AG20443 (cell line): ENCODE measurements at regions not wholly inside any gene's neighbourhood (a gene's known extent, or its start where the extent isn't known, plus 50 kb on each side); places are given as distances from the start of the nearest gene placed in this dataset.

Experiments
- DNase-seq: peaks from one replicate; pipeline ENCODE4 v3.0.0; 2012; ENCODE audit warnings: low spot score, mixed read lengths

- no peak for DNase-seq
Observed at GRCh38 chr21:22579741-22580140, 1581.5 kb downstream of the NCAM2 start.

DNA sequence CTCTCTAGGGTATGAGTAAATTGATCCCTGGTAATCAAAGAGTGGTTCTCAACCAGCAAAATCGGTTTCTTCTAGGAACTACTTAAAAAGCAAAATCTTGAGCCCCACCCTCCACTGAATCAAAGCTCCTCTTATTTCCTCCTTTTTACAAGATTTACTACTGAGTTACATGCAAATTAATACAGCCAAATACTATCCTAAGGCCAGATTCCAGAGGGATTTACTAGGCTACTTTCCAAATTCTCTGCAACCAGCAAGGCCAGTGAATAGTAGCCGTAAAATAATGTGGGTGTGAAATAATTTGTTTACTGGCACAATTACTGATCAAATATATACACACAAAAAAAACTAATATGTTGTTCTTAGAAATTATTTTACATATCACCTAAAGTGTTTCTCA, 1583.8 kb downstream of the NCAM2 start:
- DNase-seq = no peak

DNA sequence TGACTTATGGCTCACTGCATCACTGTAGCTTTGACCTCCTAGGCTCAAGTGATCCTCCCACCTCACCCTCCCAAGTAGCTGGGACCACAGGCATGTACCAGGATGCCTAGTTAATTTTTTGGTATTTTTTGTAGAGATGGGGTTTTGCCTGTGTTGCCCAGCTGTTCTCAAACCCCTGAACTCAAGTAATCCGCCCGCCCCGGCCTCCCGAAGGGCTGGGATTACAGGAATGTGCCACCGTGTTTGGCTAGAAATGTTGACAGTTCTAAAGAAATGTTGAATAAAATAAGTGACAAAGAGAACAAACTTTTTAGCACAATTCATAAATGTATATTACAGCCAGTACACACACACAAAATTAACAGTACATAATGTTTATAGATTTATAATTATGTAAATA, 1586.1 kb downstream of the NCAM2 start:
- DNase-seq = no peak

DNA sequence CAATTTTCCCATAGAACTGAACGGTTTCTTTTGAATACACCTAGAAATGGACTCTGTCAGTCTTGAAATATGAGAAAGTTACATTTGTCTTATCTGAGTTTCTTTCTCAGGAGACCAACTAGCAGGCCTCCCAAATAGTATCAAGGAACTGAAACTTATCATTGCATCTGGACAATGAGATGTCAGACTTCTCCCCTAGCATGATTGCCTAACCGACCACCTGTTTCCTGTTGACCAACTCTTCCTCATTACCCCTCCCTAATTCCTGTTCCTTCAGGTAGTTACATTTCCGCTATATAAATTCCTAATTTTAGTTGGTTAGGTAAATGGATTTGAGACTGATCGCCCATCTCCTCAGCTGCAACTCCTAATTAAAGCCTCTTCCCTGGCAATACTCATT, 1587.3 kb downstream of the NCAM2 start:
- no peak for DNase-seq

DNA sequence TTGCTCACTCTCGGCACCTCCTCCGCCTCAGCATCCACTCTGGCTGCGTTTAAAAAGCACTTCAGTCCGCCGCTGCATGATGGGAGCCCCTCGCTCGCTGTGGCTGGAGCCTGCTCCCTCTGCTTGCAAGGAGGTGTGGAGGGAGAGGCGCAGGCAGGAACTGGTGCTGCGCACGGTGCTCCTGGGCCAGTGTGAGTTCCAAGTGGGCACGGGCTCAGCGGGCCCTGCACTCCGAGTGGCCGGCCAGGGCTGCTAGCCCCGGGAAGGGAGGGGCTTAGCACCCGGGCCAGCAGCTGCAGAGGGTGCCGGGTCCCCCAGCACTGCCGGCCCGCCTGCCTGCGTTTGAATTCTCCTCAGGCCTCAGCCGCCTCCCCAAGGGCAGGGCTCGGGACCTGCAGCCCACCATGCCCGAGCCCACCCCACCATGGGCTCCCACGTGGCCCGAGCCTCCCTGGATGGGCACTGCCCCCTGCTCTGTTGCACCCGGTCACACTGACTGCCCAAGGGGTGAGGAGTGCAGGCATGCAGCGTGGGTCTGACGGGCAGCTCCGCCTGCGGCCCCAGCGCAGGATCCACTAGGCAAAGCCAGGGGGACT, 1599.5 kb downstream of the NCAM2 start:
- DNase-seq = no peak

DNA sequence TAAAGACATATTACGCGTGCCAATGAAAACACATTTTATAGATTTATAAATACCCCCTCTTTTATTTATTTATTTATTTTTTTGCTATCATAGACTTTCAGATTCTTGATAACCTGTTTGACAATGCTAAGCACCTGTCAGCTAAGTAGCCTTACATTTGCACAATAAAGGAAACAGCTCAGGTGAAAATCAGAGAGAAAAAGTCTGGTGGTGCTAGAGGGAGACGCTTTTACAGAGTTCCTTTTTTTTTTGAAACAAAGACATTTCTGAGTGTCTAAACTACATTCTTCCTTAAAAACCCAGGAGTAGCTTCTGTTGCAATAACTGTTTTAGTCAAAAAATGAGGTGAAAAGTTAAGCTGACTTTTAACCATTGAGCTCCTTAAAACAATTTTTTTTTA, 1611.6 kb downstream of the NCAM2 start:
- DNase-seq = no peak

DNA sequence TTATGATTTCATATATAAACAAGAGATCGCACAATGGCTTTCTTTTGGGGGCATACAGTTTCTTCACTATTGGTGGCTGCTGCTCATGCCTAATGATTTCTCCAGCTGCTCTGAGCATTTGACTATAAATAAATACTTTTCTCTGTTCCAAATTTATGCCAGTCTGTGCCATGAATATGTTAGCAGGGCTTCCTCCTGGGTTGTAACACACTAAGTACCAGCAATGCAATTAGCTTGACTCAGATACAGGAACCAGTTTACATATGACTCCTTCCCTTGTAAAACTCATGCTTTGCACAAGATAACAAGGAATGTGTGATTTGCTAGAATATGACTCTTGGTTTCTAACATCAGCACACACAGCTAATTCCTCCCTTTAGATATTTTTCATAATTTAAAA, 1629.7 kb downstream of the NCAM2 start:
- no peak for DNase-seq

GRCh38 chr21:22630953-22631465, 1632.8 kb downstream of the NCAM2 start:
- DNase-seq = no peak

DNA sequence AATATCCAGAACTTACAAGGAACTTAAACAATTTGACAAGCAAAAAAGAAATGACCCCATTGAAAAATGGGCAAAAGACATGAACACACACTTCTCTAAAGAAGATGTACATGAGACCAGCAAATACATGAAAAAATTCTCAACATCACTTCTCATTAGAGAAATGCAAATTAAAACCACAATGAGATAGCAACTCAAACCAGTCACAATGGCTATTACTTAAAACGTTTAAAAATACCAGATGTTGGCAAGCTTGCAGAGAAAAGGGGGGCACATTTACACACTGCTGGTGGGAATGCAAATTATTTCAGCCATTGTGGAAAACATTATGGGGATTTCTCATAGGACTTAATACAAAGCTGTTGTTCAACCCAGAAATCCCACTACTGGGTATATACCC, 1634.0 kb downstream of the NCAM2 start:
- no peak for DNase-seq

DNA sequence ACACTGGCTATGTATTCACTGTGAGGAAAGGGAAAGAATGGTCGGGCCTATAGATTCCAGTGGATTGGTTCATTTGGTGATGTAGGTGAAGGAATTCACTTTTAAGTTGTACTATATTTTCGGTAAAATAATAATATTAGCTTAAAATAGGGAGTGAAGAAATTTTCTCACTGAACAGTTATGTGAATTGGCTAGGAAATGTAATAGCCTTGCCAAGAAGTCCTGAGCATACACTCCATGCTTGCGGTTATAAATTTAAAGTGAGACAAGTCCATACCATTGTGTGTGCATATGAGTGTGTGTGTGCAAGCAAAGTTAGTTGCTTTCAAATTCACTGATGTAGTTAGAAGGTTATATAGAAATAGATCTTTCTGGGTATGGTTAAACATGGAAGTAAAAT, 1651.0 kb downstream of the NCAM2 start:
- DNase-seq = no peak

DNA sequence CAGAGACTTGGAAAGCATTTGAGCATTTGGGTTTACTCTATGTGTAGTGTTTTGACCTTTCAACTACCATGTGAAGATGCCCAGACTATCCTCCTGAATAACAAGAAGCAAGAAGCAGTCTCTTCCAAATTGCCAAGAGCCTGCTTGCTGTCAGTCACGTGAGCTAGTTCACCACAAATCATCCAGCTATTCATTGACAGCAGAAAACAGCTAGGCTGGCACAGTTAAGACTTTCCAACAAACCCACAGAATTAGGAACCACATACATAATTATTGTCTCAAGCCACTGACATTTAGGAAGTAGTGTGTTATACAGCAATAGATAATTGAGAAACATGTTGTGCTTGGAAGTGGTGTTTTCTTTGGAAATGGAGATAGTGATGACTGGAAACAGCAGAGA, 1652.0 kb downstream of the NCAM2 start:
- no peak for DNase-seq

DNA sequence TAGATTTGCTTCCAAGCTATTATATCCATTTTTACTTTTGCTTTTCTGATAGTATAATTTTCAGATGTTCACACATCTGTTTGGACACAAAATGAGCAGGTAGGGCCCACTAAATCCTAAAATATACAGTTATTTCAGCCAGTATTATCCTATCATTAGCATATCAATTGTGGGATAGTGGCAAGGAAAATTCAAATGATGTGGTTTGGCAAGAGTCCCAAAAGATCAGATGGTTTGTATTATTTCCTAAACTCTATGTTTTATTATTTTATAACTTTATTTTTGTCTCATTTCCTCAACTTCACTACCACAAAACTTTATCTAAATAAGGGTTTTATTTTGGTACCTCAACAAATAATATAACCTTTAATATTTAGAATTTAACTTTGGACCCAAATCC, 1659.6 kb downstream of the NCAM2 start:
- DNase-seq = no peak

GRCh38 chr21:22670148-22670547, 1671.9 kb downstream of the NCAM2 start:
- no peak for DNase-seq

DNA sequence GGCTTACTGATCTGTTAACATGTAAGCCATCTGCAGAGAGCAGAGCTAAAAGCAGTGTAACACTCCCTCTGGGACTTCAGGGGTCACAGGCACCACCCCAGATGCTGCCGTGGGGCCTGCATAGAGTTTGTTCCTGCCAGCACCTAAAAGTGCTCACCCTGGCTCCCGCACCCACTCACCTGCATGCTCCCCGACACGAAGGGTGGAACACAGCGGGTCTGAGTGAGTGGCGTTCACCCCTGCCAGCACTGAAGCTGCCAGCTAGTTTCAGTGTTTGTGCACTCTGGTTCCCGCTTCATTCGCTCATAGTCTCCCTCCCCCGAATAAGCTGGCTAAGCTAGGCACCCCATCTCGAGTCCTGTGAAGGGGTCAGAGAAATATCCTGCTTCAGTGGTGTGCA, 1681.0 kb downstream of the NCAM2 start:
- DNase-seq = no peak

GRCh38 chr21:22691658-22692057, 1693.4 kb downstream of the NCAM2 start:
- no peak for DNase-seq

DNA sequence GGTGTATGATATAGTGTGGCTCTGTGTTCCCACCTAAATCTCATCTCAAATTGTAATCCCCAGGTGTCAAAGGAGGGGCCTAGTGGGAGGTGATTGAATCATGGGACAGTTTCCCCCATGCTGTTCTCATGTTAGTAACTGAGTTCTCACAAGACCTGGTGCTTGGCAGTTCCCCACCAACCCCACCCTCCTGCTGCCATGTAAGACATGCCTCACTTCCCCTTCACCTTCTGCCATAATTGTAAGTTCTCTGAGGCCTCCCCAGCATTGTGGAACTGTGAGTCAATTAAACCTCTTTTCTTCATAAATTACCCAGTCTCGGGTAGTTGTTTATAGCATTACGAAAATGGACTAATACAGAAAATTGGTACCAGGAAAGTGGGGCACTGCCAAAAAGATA, 1705.3 kb downstream of the NCAM2 start:
- DNase-seq = no peak

GRCh38 chr21:22710721-22711120, 1712.5 kb downstream of the NCAM2 start:
- no peak for DNase-seq

DNA sequence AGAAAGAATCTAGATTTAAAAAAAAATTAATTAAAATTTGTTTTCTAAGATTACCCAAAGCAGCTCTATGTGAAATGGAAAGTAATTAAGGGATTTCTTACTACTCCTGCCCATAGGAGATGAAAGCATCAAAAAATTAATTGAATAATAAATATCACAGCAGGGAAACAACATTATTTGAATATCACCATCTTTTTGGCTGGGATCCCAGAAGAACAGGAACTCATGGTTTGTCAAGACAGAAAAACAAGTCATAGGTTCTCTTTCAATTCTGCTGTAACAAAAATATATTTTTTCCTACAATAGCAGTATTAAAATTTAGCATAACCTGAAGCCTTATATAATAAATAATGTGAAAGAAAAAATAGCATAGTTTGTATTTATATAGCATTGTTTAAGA, 1713.4 kb downstream of the NCAM2 start:
- no peak for DNase-seq

GRCh38 chr21:22725436-22725835, 1727.2 kb downstream of the NCAM2 start:
- DNase-seq = no peak

DNA sequence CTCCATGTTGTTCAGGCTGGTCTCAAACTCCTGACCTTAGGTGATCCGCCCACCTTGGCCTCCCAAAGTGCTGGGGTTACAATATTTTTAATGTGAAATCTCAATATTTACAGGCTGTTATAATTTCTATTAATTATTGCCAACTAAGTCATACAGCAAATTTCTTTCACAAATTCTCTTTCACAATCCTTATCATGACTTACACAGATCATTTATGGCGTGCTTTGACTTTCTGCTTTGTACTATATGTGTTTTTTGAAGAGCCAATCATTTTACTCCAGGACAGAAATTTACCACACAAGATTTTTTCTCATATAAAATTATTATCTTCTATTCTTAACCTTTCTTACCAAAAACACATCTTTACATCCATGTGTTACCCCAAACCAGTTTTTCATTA, 1729.9 kb downstream of the NCAM2 start:
- DNase-seq = no peak

GRCh38 chr21:22743085-22743484, 1744.9 kb downstream of the NCAM2 start:
- no peak for DNase-seq

DNA sequence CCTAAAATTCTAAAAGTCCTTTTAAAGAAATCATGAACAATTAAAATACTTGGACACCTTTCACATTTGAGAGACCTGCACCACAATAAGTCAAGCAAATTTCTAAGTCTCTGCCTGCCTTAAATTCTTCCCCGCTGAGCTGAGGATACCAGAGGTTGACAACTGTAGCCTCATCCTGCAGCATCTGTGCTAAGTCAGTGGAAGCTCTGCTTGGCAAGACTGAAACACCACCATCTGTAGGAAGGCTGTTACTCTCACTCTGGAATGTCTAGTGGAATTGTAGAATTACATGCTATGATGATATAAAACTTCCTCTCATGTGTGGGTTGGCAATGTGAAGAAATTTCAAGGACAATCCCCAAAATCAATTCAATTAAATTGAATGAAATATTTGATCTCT, 1756.5 kb downstream of the NCAM2 start:
- DNase-seq = no peak

DNA sequence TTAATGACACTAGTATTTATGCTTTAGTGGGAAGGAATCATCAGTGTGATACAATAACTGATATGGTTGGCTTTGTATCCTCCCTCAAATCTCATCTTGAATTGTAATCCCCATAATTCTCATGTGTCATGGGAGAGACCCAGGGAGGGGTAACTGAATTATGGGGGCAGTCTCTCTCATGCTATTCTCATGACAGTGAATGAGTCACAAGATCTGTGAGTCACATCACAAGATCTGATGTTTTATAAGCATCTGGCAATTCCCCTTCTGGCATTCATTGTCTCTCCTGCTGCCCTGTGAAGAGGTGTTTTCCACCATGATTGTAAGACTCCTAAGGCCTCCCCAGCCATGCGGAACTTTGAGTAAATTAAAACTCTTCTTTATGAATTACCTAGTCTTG, 1760.3 kb downstream of the NCAM2 start:
- DNase-seq = no peak

GRCh38 chr21:22762463-22762862, 1764.3 kb downstream of the NCAM2 start:
- no peak for DNase-seq

DNA sequence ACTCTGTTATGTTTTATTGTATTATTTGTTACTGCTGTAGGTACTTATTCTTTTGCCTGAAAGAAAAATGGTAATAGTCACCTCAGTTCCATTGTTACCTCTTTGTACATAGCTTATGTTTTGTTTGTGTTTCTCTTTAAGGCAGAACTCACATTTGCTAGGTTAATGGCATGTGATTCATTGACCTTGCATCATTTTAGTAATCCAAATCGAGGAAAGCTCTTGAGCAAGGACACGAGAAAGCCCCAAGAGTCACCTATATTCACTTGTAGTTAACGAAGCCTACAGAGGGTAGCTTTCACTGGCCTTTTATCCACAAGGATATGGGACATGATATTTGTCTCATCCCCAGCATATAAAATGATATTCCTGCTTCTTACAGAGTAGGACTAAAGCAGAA, 1765.2 kb downstream of the NCAM2 start:
- no peak for DNase-seq
